Activated CD4-positive, alpha-beta T cell treated with anti-CD3 and anti-CD28 coated beads, Interleukin-2, amount 50 U/mL, for 4 hours (primary cell): ENCODE measurements at regions not wholly inside any gene's neighbourhood (a gene's known extent, or its start where the extent isn't known, plus 50 kb on each side); places are given as distances from the start of the nearest gene placed in this dataset.

ENCODE experiments used
- DNase-seq, 2 experiments: peaks; one replicate each; pipeline ENCODE4 v3.0.0-alpha.2; 2020

GRCh38 chr11:8740129-8740528 lies 57.5 kb downstream of the RPL27A start:
- DNase-seq, result no peak

DNA sequence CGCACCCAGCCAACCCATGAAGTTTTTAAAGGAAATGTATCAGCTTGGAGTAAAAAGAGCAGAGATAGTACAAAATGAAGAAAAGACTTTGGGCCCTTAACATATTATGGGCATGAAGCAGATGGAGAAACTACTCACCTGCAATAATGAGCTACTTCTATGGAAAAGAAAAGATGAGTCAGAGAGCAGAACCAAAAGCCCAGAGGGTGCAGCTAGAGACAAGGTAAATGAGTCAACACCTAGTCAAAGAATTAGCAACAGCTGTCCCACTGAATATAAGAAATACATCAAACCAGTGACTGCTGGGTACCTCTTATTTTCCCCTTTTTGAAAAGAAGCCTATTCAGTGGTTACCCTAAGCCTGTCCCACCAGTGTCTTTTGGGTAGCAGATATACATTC lies 61.8 kb downstream of the RPL27A start:
- no peak for DNase-seq

DNA sequence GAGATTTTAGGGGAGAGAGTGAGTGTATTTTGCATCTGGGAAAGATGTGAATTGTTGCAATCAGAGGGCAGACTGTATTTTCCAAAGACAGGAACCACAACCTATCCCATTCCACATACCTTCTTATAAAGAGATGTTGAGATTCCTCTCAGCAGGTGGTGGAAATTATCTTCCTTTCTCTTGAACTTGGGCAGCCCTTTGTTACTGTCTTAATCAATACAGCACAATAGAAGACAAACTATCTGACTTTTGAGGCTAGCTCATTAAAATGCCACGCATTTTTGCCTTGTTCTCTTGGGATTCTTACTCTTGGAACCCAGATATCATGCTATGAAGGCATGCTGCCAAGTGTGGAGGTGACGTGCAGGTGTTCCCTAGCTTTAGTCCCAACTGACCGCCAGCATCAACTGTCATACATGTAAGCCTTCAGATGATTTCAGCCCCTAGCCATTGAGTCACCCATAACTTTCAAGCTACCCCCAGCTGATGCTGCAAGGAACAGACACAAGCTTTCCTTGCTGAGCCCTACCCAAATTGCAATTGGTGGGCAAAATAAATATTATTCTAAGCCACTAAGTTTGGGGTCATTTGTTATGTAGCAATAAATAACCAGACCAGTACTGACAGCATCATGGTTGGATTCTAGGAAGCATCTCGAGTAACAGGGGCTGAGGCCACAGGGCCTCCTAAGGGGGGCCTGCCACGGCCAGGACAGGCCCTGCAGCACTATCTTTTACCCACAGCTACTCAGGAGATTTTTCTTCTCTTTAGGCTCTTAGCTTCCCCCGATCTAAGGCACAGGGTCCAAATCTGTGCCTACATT lies 63.0 kb downstream of the RPL27A start:
- no peak for DNase-seq

DNA sequence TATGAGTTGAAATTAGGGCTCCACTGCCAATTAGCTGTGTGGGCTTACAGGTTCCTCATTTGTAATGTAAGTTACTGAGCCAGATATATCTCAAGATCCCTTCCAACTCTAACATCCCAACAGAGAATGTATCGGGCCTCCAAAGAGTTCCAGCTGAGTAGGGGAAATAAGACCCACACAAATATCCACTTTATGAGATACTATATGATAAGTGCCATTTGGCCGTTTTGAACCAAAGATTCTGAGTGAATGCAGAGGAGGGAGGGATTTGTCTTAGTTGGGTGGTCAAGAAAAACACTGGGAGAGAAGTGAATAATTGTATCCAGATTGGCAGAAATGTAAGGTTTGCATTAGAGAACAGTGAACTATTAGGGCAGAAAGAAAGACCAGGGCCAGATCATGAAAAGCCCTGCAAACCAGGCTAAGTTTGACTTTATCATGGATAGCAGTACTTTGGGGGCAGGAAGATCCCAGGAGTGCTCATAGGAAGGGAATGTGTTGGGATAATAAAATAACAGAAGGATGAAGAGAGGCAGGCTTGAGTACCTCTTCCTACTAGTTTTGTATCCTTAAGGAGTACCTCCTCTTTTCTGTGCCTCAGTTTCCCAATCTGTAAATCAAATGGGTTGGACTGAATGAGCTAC lies 63.9 kb downstream of the RPL27A start:
- no peak for DNase-seq

DNA sequence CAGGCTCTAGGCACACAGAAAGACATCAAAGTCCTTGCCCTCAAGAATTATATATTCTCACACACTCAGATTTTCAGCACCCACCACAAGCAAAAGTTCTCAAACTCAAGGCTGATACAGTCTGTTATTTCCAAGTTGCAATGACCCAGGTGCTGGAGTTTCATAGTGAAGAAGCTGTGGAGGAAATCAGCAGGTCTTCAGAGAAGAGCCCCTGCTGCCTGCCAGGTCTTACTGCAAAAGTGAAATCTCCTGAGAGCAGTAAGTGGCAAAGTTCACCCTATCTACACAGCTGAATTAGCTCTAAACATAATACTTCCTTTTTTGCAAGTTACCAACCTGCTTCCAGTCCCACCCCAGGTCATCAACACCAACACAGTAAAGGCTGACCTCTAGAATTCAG lies 64.6 kb downstream of the RPL27A start:
- DNase-seq, result no peak

DNA sequence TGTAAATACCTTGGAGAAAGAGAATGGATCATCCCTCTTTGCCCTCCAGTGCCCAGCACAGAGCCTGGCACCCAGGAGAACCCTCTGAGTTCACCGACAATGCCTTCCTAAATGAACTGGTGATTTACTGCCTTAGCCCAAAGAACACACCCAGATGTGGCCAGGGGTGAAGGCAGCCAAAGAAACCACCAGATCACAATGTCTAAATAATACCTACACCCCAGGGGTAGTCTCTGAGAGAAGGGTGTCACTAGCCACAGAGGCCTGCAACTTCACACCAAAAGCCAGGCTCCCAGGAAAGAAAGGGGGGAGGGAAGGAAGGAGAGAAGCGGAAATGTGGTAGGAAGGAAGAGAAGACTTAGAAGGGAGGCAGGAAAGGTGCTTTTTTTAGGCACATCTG lies 65.7 kb downstream of the RPL27A start:
- DNase-seq, result no peak

GRCh38 chr11:8749202-8749601 lies 66.6 kb downstream of the RPL27A start:
- no peak for DNase-seq

DNA sequence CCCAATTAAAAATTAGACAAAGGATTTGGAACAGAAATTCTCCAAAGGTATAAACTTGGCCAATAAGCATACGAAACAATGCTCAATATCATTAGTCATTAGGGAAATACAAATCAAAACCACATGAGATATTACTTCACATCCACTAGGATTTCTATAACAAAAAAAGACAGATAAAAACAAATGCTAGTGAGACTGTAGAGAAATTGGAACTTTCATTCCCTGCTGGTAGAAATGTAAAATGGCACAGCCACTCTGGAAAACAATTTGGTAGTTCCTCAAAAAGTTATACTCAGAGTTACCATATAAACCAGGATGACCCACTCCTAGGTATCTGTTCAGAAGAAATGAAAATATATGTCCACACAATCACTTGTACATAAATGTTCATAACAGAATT lies 71.6 kb downstream of the RPL27A start:
- no peak for DNase-seq

- no peak for DNase-seq
These were observed 73.6 kb downstream of the RPL27A start for GRCh38 chr11:8756201-8756600.

- DNase-seq, result no peak
These were observed 74.5 kb downstream of the RPL27A start for GRCh38 chr11:8757047-8757446.

- DNase-seq, result no peak
These were observed 74.9 kb downstream of the RPL27A start for GRCh38 chr11:8757533-8757932.

DNA sequence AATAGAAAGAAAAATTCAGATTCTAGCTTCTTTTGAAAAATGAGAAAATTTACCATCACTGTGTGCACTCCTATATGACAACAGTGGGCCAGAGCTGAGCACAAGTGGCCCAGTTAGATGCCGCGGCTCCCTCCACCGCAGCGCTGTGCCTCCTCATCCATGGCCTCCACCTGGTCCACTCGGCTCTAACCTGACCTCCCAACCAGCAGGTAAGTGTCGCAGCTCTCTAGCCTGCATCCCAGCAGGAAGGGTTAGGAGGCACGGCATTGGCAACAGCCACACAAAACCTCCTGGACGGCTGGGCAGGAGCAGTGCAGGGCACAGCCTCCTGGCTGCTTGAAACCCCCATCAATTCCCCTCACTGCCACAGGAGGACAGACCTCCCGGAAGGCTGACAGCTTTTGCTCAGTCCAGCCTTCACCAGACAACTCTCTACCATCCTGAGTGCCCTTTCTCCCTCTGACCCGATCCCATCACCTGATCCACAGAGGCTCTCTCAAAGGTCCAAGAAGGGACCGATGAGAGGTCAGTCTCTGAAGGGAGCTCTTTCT lies 76.1 kb downstream of the RPL27A start:
- DNase-seq, result no peak

GRCh38 chr11:8759634-8760033 lies 77.0 kb downstream of the RPL27A start:
- DNase-seq, result no peak

- no peak for DNase-seq
These were observed 78.3 kb downstream of the RPL27A start for GRCh38 chr11:8760896-8761295.

- DNase-seq, result no peak
These were observed 80.6 kb downstream of the RPL27A start for GRCh38 chr11:8763070-8763685.

- DNase-seq, result no peak
These were observed 82.7 kb downstream of the RPL27A start for GRCh38 chr11:8765294-8765693.

DNA sequence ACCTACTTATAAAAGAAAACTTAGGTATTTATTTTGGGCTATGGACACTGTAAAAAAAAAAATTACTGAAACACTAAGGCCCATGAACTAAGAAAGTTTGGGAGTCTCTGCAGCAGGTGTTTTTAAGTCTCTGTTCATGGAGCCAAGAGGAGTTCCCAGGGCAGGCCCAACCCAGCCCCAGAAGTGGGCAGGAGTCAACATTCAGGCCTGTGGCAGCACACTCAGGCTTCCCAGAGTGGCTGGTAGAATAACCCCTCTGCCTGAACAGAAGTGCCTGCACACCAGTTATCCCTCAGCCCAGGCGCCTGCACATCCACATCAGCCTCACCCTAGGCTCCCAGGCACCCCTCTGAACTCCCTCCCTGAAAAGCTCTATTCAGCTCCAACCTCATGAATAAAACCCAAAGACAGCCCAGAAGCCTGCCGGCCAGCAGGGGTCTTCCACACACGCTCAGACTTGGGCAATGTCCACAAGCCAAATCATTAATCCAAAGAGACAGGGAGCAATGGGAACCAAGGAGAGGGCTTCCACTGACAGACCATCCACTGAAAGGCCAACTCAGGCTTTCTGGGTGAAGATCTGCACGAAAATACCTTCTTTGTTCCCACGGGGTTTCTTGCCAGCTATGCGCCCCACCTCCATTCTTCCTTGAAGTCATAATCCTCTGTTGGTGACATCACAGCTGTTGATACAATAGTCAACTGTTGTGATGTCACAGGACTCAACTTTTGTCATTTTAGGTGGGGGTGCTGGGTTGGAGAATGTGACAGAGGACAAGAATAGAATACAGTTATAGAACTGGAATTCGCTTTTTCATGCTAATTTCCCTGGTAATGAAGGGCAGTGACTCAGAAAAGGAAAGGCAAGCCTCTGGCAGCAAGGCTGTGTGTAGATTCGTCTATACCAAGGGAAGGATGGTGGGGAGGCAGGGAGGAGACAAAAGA lies 83.7 kb downstream of the RPL27A start:
- DNase-seq, result no peak

- no peak for DNase-seq
These were observed 84.4 kb downstream of the RPL27A start for GRCh38 chr11:8766988-8767374.

DNA sequence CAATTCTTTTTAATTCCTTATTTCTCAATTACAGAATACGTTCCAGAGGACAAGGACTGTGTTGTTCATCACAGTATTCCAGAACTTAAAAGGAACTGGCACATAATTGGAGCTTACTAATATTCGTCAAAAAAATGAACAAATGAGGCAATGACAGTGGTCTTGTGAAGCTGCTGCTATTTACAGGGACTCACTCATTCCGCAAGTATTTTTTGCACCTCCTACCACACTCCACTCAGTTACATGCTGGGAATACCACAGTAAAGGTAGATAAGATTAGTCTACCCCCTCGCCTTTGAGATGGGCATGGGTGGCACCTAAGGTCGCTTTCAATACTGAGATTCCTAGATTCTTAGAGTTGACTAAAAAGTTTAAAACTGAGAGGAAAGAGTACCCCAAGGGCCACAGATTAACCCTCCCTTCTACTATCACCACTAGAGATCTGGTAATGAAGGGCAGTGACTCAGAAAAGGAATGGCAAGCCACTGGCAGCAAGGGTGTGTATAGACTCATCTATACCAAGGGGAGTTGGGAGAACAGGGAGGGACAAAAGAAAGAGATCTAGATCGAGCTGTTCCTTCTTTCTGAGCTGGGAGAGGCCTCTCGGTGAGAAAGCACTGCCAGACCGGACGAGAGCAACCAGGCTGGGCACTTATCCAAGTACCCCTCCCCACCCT lies 85.0 kb downstream of the RPL27A start:
- DNase-seq, result no peak

DNA sequence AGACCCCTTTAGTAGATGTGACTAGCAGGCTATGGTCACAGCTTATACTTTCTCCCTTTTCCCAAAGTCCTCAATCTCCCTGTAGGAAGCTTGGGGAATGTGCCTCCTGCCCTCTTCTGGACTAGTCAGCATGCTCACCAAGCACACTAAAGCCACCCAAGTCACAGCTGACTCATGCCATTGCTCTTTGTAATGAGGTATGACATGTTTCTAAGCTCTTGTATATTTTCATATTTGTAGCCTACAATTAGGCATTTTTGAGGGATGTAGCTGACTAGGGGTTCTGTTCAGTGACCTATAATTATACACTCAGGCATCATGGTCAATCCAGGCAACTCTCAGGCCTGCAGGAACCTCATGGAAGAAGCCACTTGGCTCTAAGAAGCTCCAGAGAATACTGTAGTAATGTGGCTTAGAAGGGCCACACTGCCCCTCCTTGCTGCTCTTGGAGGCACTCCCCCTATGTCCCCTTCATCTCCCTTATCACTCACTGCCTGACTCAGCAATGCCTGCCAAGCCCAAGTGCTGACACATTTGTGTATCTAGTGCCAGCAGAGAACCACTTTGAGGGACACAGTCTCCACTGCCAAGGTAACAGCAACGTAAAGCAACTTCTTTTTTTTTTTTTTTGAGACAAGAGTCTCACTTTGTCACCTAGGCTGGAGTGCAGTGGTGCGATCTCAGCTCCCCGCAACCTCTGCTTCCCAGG lies 86.2 kb downstream of the RPL27A start:
- DNase-seq, result no peak
